T-cell (primary cell): ENCODE measurements at regions not wholly inside any gene's neighbourhood (a gene's known extent, or its start where the extent isn't known, plus 50 kb on each side); places are given as distances from the start of the nearest gene placed in this dataset.

ENCODE experiments used
- ATAC-seq, 4 experiments: fragments of 200-7000 bp in 3 of 4; fragments of 150-1000 bp in 1 of 4; cut with Tn5 transposase; replicated peaks in 1 of 4; 1 replicate in 3 of 4; 2 replicates in 1 of 4; pipeline ENCODE4 v1.10.0; 2021; ENCODE audit warnings: moderate library complexity in 3 of 4, mild to moderate bottlenecking in 2 of 4, moderate number of reproducible peaks in 1 of 4
- CTCF ChIA-PET, 2 donors: fragments of 300-600 bp; sonication (Branson Sonifier 250); formaldehyde crosslinking; loops; one replicate each; lab custom pipeline; 2022; ENCODE audit warnings: antibody characterized with exemption in 2 of 2; lab: Charles Lee
- POLR2A ChIA-PET, 2 donors: fragments of 300-600 bp; sonication (Branson Sonifier 250); formaldehyde crosslinking; loops; one replicate each; lab custom pipeline; 2022; ENCODE audit warnings: antibody characterized with exemption in 2 of 2; lab: Charles Lee
- DNase-seq, 35 experiments: peaks; one replicate each; pipeline versions ENCODE4 v3.0.0 to v3.0.0-alpha.2; 2013 to 2023
- H3K27ac ChIP-seq: one replicate; pipeline ENCODE4 v1.5.1; 2013; ENCODE audit warnings: low read length
- H3K27me3 ChIP-seq, 2 experiments: replicated peaks in 1 of 2; 1 replicate in 1 of 2; 2 replicates in 1 of 2; pipeline versions ENCODE4 v1.6.1 to v1.7.0; 2013; ENCODE audit warnings: low read length in 1 of 2, mixed read lengths in 1 of 2; ENCODE audit not compliant: control insufficient read depth in 2 of 2, insufficient read depth in 2 of 2; ENCODE audit errors: extremely low read depth in 1 of 2
- H3K36me3 ChIP-seq, 2 donors: 1 replicate in 1 of 2; 2 replicates in 1 of 2; pipeline versions ENCODE4 v1.6.1 to v1.7.0; 2013; ENCODE audit warnings: low read length in 1 of 2; ENCODE audit not compliant: control insufficient read depth in 2 of 2, insufficient read depth in 1 of 2; ENCODE audit errors: extremely low read depth in 1 of 2
- H3K4me1 ChIP-seq, 2 experiments: 1 replicate in 1 of 2; 2 replicates in 1 of 2; pipeline versions ENCODE4 v1.6.1 to v1.7.0; 2013; ENCODE audit warnings: low read length in 2 of 2, mixed read lengths in 1 of 2; ENCODE audit not compliant: insufficient read depth in 2 of 2, control insufficient read depth in 1 of 2; ENCODE audit errors: extremely low read depth in 1 of 2
- H3K4me3 ChIP-seq, 2 donors: 1 replicate in 1 of 2; 2 replicates in 1 of 2; pipeline versions ENCODE4 v1.5.1 to v1.7.0; 2013; ENCODE audit warnings: mild to moderate bottlenecking in 2 of 2, low read length in 1 of 2, moderate library complexity in 1 of 2; ENCODE audit not compliant: control insufficient read depth in 1 of 2; ENCODE audit errors: extremely low read depth in 1 of 2
- H3K9me3 ChIP-seq: 2 replicates; pipeline ENCODE4 v1.7.0; 2013
- H3K27ac Mint-ChIP-seq, 2 donors: one replicate each; pipeline ENCODE4 v1.8.0; 2020 to 2021; ENCODE audit warnings: mild to moderate bottlenecking in 2 of 2, mixed read lengths in 2 of 2
- H3K27me3 Mint-ChIP-seq, 2 donors: one replicate each; pipeline ENCODE4 v1.8.0; 2021 to 2022; ENCODE audit warnings: mixed read lengths in 2 of 2
- H3K36me3 Mint-ChIP-seq: one replicate; pipeline ENCODE4 v1.8.0; 2021; ENCODE audit warnings: mixed read lengths
- H3K4me1 Mint-ChIP-seq, 3 donors: one replicate each; pipeline ENCODE4 v1.8.0; 2020 to 2022; ENCODE audit warnings: mixed read lengths in 3 of 3, mild to moderate bottlenecking in 1 of 3
- H3K4me3 Mint-ChIP-seq, 3 donors: one replicate each; pipeline ENCODE4 v1.8.0; 2020 to 2022; ENCODE audit warnings: mild to moderate bottlenecking in 3 of 3, mixed read lengths in 3 of 3, moderate library complexity in 3 of 3
- H3K9me3 Mint-ChIP-seq, 3 donors: one replicate each; pipeline ENCODE4 v1.8.0; 2020 to 2022; ENCODE audit warnings: mixed read lengths in 3 of 3
- WGBS: methylation state at CpG from one replicate; pipeline ENCODE4 v1.1.5; 2013; ENCODE audit warnings: missing lambda C conversion rate; ENCODE audit not compliant: insufficient coverage; 5-methylcytosine and 5-hydroxymethylcytosine counted together

DNA sequence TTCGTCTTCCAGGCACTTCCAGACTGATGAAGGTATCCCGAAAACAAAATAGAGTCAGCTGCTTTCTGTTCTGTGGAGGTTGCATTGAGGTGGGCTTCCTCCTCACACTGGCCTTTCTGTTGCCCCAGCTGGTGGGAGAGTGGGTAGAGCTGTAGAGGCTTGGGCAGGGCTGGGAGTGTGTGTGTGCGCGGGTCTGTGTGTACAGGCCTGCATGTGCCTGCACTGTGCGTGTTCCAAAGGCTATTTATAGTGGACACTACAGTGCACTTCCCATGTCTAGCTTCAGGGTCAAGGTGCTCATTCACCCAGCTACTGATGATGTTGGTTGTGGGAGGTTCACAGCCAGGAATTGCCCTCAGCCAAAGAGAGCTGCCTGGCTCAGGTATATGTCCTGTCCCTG is 260.1 kb upstream of the HABP2 start:
- H3K4me1 Mint-ChIP-seq = no peaks in the 10 kb centered on the region
- Histone ChIP-seq H3K9me3 (no peaks in the 10 kb centered on the region), H3K4me1 (no peaks in the 10 kb centered on the region), H3K27ac (no peak overlapping the region), H3K4me3 (no peak overlapping the region), H3K27me3 (no peaks in the 10 kb centered on the region), H3K36me3 (no peaks in the 10 kb centered on the region)
- ChIA-PET CTCF (no interaction called here), POLR2A (no interaction called here)
- DNase-seq (no peak), ATAC-seq (peak in 1 of 4 experiments; percentile 27)
- peaks cover 8% of the 10 kb centered on the region in 2 donors for H3K27me3 Mint-ChIP-seq
- 98% methylated on average over 5 of the region's 5 CpGs for WGBS
- no peaks in the 10 kb centered on the region for H3K36me3 Mint-ChIP-seq
- H3K27ac Mint-ChIP-seq = no peak overlapping the region
- H3K9me3 Mint-ChIP-seq = no peaks in the 10 kb centered on the region
- H3K4me3 Mint-ChIP-seq = no peak overlapping the region

DNA sequence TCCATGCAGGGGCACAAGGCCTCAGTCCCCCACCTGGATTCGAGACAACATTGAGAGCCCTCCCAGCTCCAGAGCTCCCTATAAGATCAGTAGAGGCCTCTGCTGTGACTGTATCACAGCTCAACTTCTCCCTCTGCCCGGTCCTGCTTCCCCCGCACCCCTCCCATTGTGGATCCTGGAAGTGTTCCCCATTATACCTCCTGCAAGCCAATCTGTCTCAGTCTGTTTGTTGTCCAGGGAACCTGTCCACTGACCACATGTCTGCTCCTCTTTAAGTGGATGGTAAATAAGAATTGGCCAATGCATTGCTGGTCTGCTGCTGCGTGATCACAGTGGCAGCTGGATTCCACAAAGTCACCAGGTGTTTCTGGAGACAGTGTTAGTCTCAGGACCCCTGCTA is 259.7 kb upstream of the HABP2 start:
- Mint-ChIP-seq H3K4me1 (no peaks in the 10 kb centered on the region), H3K36me3 (no peaks in the 10 kb centered on the region), H3K27me3 (peaks cover 10% of the 10 kb centered on the region in 2 donors), H3K4me3 (no peak overlapping the region), H3K27ac (no peak overlapping the region), H3K9me3 (no peaks in the 10 kb centered on the region)
- ATAC-seq (no peak), DNase-seq (no peak)
- POLR2A ChIA-PET = no interaction called here
- CTCF ChIA-PET = no interaction called here
- no peaks in the 10 kb centered on the region for H3K27me3 ChIP-seq
- no peak overlapping the region for H3K4me3 ChIP-seq
- no peaks in the 10 kb centered on the region for H3K36me3 ChIP-seq
- no peaks in the 10 kb centered on the region for H3K4me1 ChIP-seq
- WGBS = 90% methylated on average over 3 of the region's 4 CpGs
- no peak overlapping the region for H3K27ac ChIP-seq
- H3K9me3 ChIP-seq = no peaks in the 10 kb centered on the region

DNA sequence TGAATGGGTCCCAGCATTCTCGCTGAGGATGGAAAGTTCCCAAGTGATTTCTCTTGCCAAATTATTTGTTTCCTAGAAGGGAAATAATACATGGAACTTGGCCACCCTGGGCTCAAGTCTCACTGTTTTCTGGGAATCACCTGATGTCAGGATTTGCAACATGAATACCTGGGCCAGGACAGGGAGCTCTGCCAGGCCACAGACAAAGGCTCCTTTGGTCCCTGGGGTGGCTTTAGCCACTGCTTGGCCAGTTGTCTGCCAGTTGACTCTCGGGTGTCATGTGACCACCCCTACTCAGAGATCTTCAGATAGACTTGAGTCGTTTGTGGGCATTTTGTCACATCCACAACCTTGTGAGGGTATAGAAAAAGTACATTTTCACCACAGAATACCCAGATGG is 258.0 kb upstream of the HABP2 start:
- Mint-ChIP-seq H3K27me3 (peaks cover 20 to 25% of the 10 kb centered on the region in 2 donors), H3K9me3 (no peaks in the 10 kb centered on the region), H3K4me1 (no peaks in the 10 kb centered on the region), H3K4me3 (no peak overlapping the region), H3K27ac (no peak overlapping the region), H3K36me3 (no peaks in the 10 kb centered on the region)
- ChIA-PET CTCF (no interaction called here), POLR2A (no interaction called here)
- Histone ChIP-seq H3K9me3 (no peaks in the 10 kb centered on the region), H3K36me3 (no peaks in the 10 kb centered on the region), H3K27me3 (peaks cover 0 to 14% of the 10 kb centered on the region in 2 experiments), H3K27ac (no peak overlapping the region), H3K4me3 (no peak overlapping the region), H3K4me1 (peaks cover 0 to 2% of the 10 kb centered on the region in 2 experiments)
- WGBS = 90% methylated on average over 1 of the region's 3 CpGs
- DNase-seq = no peak
- ATAC-seq = no peak

DNA sequence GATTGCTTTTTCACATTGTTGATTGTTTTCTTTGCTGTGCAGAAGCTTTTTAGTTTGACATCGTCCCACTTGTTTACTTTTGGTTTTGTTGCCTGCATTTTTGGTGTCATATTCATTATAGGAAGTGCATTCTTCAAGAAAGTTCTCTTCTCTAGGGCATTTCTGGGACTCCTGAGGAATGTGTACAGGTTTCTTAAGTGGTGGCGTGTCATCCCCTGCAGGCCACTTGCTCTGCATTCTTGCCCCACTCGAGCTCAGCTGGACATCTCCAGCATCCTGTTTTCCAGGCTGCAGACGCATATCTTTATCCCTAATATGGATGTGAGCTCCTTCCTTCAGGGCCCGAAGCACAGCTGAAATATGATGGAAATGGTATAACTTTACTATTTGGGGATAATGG is 255.6 kb upstream of the HABP2 start:
- no CpG with 5 or more reads among the region's 5 CpGs for WGBS
- peaks cover 0 to 2% of the 10 kb centered on the region in 2 experiments for H3K4me1 ChIP-seq
- H3K4me3 ChIP-seq = no peak overlapping the region
- no peak for DNase-seq
- H3K27ac ChIP-seq = no peak overlapping the region
- no peak for ATAC-seq
- peaks cover 20 to 27% of the 10 kb centered on the region in 2 donors for H3K27me3 Mint-ChIP-seq
- H3K27ac Mint-ChIP-seq = no peak overlapping the region
- ChIA-PET POLR2A (no interaction called here), CTCF (no interaction called here)
- no peaks in the 10 kb centered on the region for H3K9me3 ChIP-seq
- H3K4me3 Mint-ChIP-seq = no peak overlapping the region
- no peaks in the 10 kb centered on the region for H3K36me3 ChIP-seq
- H3K4me1 Mint-ChIP-seq = no peaks in the 10 kb centered on the region
- no peaks in the 10 kb centered on the region for H3K36me3 Mint-ChIP-seq
- no peaks in the 10 kb centered on the region for H3K9me3 Mint-ChIP-seq
- H3K27me3 ChIP-seq = peaks cover 0 to 14% of the 10 kb centered on the region in 2 experiments

DNA sequence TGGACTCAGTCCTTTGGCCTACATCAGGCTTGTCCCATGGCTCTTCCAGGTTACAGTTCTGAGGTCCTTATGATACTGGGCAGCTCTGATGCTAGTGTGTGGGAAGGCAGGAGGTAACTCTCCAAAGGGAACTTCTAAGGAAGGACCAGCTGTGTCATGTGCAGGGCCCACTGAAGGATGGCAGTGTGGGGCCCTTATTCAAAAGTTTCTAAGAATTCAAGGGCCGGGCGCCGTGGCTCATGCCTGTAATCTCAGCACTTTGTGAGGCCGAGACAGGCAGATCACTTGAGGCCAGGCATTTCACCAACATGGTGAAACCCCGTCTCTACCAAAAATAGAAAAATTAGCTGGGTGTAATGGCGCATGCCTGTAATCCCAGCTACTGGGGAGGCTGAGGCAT is 254.2 kb upstream of the HABP2 start:
- POLR2A ChIA-PET = no interaction called here
- DNase-seq (no peak), ATAC-seq (no peak)
- no peaks in the 10 kb centered on the region for H3K4me1 Mint-ChIP-seq
- H3K27ac Mint-ChIP-seq = no peak overlapping the region
- 96% methylated on average over 6 of the region's 6 CpGs for WGBS
- Histone ChIP-seq H3K4me3 (no peak overlapping the region), H3K27me3 (peaks cover 0 to 14% of the 10 kb centered on the region in 2 experiments), H3K27ac (no peak overlapping the region), H3K36me3 (no peaks in the 10 kb centered on the region), H3K9me3 (no peaks in the 10 kb centered on the region), H3K4me1 (peaks cover 0 to 2% of the 10 kb centered on the region in 2 experiments)
- CTCF ChIA-PET = no interaction called here
- H3K9me3 Mint-ChIP-seq = no peaks in the 10 kb centered on the region
- no peaks in the 10 kb centered on the region for H3K36me3 Mint-ChIP-seq
- H3K4me3 Mint-ChIP-seq = no peak overlapping the region
- H3K27me3 Mint-ChIP-seq = peaks cover 20 to 27% of the 10 kb centered on the region in 2 donors

DNA sequence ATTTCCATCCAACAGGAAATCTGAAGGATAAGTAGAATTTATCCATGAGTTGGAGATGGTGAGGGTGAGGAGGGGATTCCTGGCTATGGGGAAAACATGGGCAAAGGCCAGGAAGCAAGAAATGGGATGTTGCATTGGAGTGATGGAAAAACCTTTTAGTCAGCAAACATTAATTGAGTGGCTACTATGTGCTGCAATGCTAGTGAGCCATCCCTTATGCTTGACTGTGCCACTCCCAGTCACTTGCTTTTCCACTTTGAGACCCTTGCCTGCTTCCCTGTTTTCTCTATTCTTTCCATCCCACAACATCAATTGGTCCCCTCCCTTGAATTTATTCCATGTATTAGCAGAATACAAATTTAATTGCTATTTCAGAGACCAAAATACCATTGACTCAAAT is 252.7 kb upstream of the HABP2 start:
- H3K36me3 Mint-ChIP-seq = no peaks in the 10 kb centered on the region
- no peak for ATAC-seq
- Histone ChIP-seq H3K9me3 (no peaks in the 10 kb centered on the region), H3K4me3 (no peak overlapping the region), H3K27me3 (peaks cover 0 to 14% of the 10 kb centered on the region in 2 experiments), H3K4me1 (peaks cover 0 to 2% of the 10 kb centered on the region in 2 experiments), H3K36me3 (no peaks in the 10 kb centered on the region), H3K27ac (no peak overlapping the region)
- DNase-seq = no peak
- H3K9me3 Mint-ChIP-seq = no peaks in the 10 kb centered on the region
- no peaks in the 10 kb centered on the region for H3K4me1 Mint-ChIP-seq
- H3K4me3 Mint-ChIP-seq = no peak overlapping the region
- ChIA-PET POLR2A (no interaction called here), CTCF (no interaction called here)
- peaks cover 20 to 27% of the 10 kb centered on the region in 2 donors for H3K27me3 Mint-ChIP-seq
- H3K27ac Mint-ChIP-seq = no peak overlapping the region

DNA sequence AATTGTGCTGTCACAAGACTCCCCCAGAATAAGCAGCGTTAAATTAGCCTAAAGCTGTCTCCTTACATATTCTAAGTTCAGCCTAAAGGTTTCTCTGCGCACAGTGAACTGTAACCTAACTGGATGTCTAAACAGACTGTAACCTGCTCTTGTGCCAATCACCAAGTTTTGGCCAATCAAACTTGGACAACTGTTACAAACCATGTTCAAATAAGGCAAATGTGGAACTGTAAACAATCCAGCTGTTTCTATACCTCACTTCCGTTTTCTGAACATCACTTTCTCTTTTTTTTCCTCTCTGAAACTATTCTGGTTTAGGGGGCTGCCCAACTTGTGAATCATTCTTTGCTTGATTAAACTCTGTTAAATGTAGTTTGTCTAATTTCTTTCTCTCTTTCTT is 252.2 kb upstream of the HABP2 start:
- no peak overlapping the region for H3K4me3 Mint-ChIP-seq
- no peak for DNase-seq
- H3K4me1 ChIP-seq = peaks cover 0 to 2% of the 10 kb centered on the region in 2 experiments
- 80% methylated on average over 2 of the region's 3 CpGs for WGBS
- H3K4me1 Mint-ChIP-seq = no peaks in the 10 kb centered on the region
- no peak overlapping the region for H3K4me3 ChIP-seq
- no peak overlapping the region for H3K27ac Mint-ChIP-seq
- H3K36me3 ChIP-seq = no peaks in the 10 kb centered on the region
- H3K27me3 ChIP-seq = peaks cover 0 to 14% of the 10 kb centered on the region in 2 experiments
- no peaks in the 10 kb centered on the region for H3K9me3 Mint-ChIP-seq
- no peaks in the 10 kb centered on the region for H3K36me3 Mint-ChIP-seq
- H3K9me3 ChIP-seq = no peaks in the 10 kb centered on the region
- ATAC-seq = no peak
- H3K27ac ChIP-seq = no peak overlapping the region
- ChIA-PET POLR2A (no interaction called here), CTCF (no interaction called here)
- H3K27me3 Mint-ChIP-seq = peaks cover 20 to 25% of the 10 kb centered on the region in 2 donors
